GM12878 (cell line): ENCODE measurements at regions not wholly inside any gene's neighbourhood (a gene's known extent, or its start where the extent isn't known, plus 50 kb on each side); places are given as distances from the start of the nearest gene placed in this dataset.
"Not testable (repeated sequence)": the region's sequence is repeated elsewhere in the genome, so short reads cannot be mapped to it uniquely, and the experiment has no call there.

Experiments used
- ATAC-seq: fragments of 200-7000 bp; cut with Tn5 transposase; 3 replicates; pipeline ENCODE4 v1.9.1; 2020; ENCODE audit warnings: mild to moderate bottlenecking, moderate library complexity
- BruUV-seq: library from RNA; stranded (reverse); fragments of 400-500 nt; replicated peaks from 2 replicates; lab custom pipeline; 2021; lab: Mats Ljungman, UMichigan
- CTCF ChIA-PET: fragments of 300-600 bp; sonication (Branson Sonifier 250); formaldehyde crosslinking; extraction: SDS; loops from one replicate; lab custom pipeline; 2021; ENCODE audit warnings: inconsistent platforms; lab: Yijun Ruan, JAX
- POLR2A ChIA-PET: fragments of 350-600 bp; formaldehyde crosslinking; extraction: SDS; loops from one replicate; lab custom pipeline; 2021; ENCODE audit warnings: inconsistent platforms; lab: Charles Lee
- RAD21 ChIA-PET: fragments of 300-600 bp; sonication (Branson Sonifier 250); formaldehyde crosslinking; loops from one replicate; lab custom pipeline; 2023; ENCODE audit warnings: antibody characterized with exemption; ENCODE audit not compliant: unreplicated experiment; lab: Charles Lee
- SMC1A ChIA-PET: fragments of 300-600 bp; sonication (Branson Sonifier 250); formaldehyde crosslinking; loops from one replicate; lab custom pipeline; 2023; ENCODE audit not compliant: unreplicated experiment, uncharacterized antibody; lab: Charles Lee
- DNase-seq: peaks from one replicate; pipeline ENCODE4 v3.0.0-alpha.2; 2011; ENCODE audit warnings: low read depth, low spot score
- FAIRE-seq: peaks from 3 replicates; lab custom pipeline; 2011; peaks lifted over from hg19 to GRCh38; lab: Jason Lieb, UNC
- H2AFZ ChIP-seq: 2 replicates; pipeline ENCODE4 v1.6.0; 2011; ENCODE audit warnings: low read depth, low read length, control low read depth; ENCODE audit not compliant: control insufficient read depth
- H3K27ac ChIP-seq: 2 replicates; pipeline ENCODE4 v1.5.1; 2011; ENCODE audit warnings: control low read depth; ENCODE audit not compliant: control insufficient read depth, insufficient read depth
- H3K27me3 ChIP-seq, 2 experiments: replicated peaks in 1 of 2; 2 replicates each; pipeline versions ENCODE4 v1.6.0 to v1.6.1; 2011; ENCODE audit warnings: low read length in 1 of 2; ENCODE audit not compliant: control insufficient read depth in 2 of 2, insufficient read depth in 2 of 2
- H3K36me3 ChIP-seq, 2 experiments: 2 replicates each; pipeline ENCODE4 v1.5.1; 2011; ENCODE audit warnings: low read length in 1 of 2; ENCODE audit not compliant: control insufficient read depth in 2 of 2, insufficient read depth in 2 of 2
- H3K4me1 ChIP-seq: 2 replicates; pipeline ENCODE4 v1.6.1; 2011; ENCODE audit warnings: mild to moderate bottlenecking, low read length, moderate library complexity, mixed read lengths; ENCODE audit not compliant: control insufficient read depth, insufficient read depth
- H3K4me2 ChIP-seq: 2 replicates; pipeline ENCODE4 v1.6.0; 2011; ENCODE audit warnings: control low read depth; ENCODE audit not compliant: control insufficient read depth, insufficient read depth
- H3K4me3 ChIP-seq: fragments of 200-600 bp; sonication (generic); 2 replicates; pipeline ENCODE4 v1.5.1; 2016
- H3K79me2 ChIP-seq: 2 replicates; pipeline ENCODE4 v1.6.0; 2011; ENCODE audit warnings: low read length; ENCODE audit not compliant: control insufficient read depth, insufficient read depth
- H3K9ac ChIP-seq: 2 replicates; pipeline ENCODE4 v1.8.0; 2011; ENCODE audit warnings: low read length, control low read depth, mixed read lengths; ENCODE audit not compliant: control insufficient read depth, insufficient read depth
- H3K9me3 ChIP-seq: replicated peaks from 3 replicates; pipeline ENCODE4 v1.5.1; 2011; ENCODE audit warnings: mild to moderate bottlenecking, low read length; ENCODE audit not compliant: control insufficient read depth, insufficient read depth
- H4K20me1 ChIP-seq: 2 replicates; pipeline ENCODE4 v1.6.0; 2011; ENCODE audit not compliant: control insufficient read depth, insufficient read depth
- CBFB ChIP-seq: IDR thresholded peaks from 2 replicates; pipeline ENCODE4 v1.6.1; 2016; ENCODE audit warnings: antibody characterized with exemption, low read depth
- CHD4 ChIP-seq: fragments of 200-600 bp; sonication (generic); IDR thresholded peaks from 2 replicates; pipeline ENCODE4 v1.6.1; 2016; ENCODE audit warnings: mild to moderate bottlenecking
- EED ChIP-seq: sonication (generic); IDR thresholded peaks from 2 replicates; pipeline ENCODE4 v1.6.1; 2016; ENCODE audit warnings: antibody characterized with exemption, low read depth
- EZH2 ChIP-seq: IDR thresholded peaks from 2 replicates; pipeline ENCODE4 v1.6.1; 2012; ENCODE audit warnings: low read depth, mild to moderate bottlenecking, control low read depth, inconsistent platforms, low read length, borderline replicate concordance; ENCODE audit not compliant: control insufficient read depth
- FOXM1 ChIP-seq: IDR thresholded peaks from 2 replicates; pipeline ENCODE4 v1.6.1; 2012; ENCODE audit warnings: low read depth, mild to moderate bottlenecking, inconsistent platforms, low read length, moderate library complexity
- NFYB ChIP-seq: IDR thresholded peaks from 2 replicates; pipeline ENCODE4 v1.6.1; 2011; ENCODE audit warnings: low read depth, mild to moderate bottlenecking, low read length, improper control_type of control experiment, moderate library complexity; ENCODE audit not compliant: insufficient read depth
- NR2C2 ChIP-seq: IDR thresholded peaks from 2 replicates; pipeline ENCODE4 v1.6.1; 2011; ENCODE audit warnings: borderline replicate concordance, low read depth; ENCODE audit not compliant: control insufficient read depth, insufficient read length
- RAD51 ChIP-seq: fragments of 450-650 bp; IDR thresholded peaks from 2 replicates; pipeline ENCODE4 v1.6.1; 2016; ENCODE audit warnings: moderate library complexity, mild to moderate bottlenecking, inconsistent platforms
- ZBTB40 ChIP-seq: fragments of 450-650 bp; IDR thresholded peaks from 2 replicates; pipeline ENCODE4 v1.6.1; 2016; ENCODE audit warnings: mild to moderate bottlenecking, moderate library complexity, borderline replicate concordance
- WGBS: methylation state at CpG from one replicate; pipeline ENCODE4 v1.1.6; 2016; ENCODE audit warnings: low lambda C conversion rate; ENCODE audit not compliant: insufficient replicate concordance, insufficient coverage; ENCODE audit errors: missing lambda C conversion rate; 5-methylcytosine and 5-hydroxymethylcytosine counted together
- in situ Hi-C: fragments of 300-500 bp; cut with MboI; formaldehyde crosslinking; loops from 9 replicates; pipeline ENCODE4 v1.14.3; 2018; ENCODE audit warnings: mixed read lengths
- intact Hi-C: fragments of 100-400 bp; cut with micrococcal nuclease; formaldehyde crosslinking; loops from one replicate; pipeline ENCODE4 v1.14.2; 2022; ENCODE audit not compliant: unreplicated experiment
- TF ChIP-seq, protein P1 (sequence below): fragments of 450-650 bp; IDR thresholded peaks from 2 replicates; pipeline ENCODE4 v1.6.1; 2016; ENCODE audit warnings: mild to moderate bottlenecking

GRCh38 chr10:26919156-26919860, 58.5 kb upstream of the ABI1 start:
- BruUV-seq, H3K4me2 ChIP-seq, ATAC-seq, SMC1A ChIA-PET, H3K79me2 ChIP-seq, H3K9ac ChIP-seq, H3K4me3 ChIP-seq, POLR2A ChIA-PET, H3K27me3 ChIP-seq, RAD21 ChIA-PET, H2AFZ ChIP-seq, in situ Hi-C loops, H4K20me1 ChIP-seq, CTCF ChIA-PET, DNase-seq, intact Hi-C loops, H3K27ac ChIP-seq, FAIRE-seq, H3K36me3 ChIP-seq, H3K4me1 ChIP-seq, H3K9me3 ChIP-seq: not testable (repeated sequence)
- 83% methylated on average over 16 of the region's 16 CpGs for WGBS

DNA sequence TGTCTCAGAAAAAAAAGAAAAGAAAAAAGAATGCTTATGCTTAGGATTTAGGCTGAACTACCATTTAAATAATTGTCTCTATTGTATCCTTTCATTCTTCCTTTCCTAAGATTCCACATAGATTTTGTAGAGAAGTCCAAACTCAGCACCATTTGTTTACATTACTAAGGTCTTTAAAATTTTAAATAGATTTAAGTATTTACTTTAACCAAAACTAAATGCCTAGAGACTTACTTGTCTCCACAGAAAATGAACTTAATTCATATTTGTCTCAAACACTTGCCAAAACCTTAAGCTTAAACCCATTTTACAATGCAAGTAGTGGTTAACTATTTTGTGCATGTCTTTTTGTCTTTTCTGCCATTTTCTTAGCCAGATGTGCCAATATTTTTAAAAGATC, 54.1 kb upstream of the ABI1 start:
- H3K27me3 ChIP-seq: no peaks in the 10 kb centered on the region
- ChIA-PET SMC1A (no interaction called here), POLR2A (interaction anchor here (0.7 kb wide), 1 partner anchor 217 kb away, joined by 4 read pairs; no protein-coding TSS in a partner anchor), RAD21 (no interaction called here), CTCF (no interaction called here)
- ATAC-seq (no peak), FAIRE-seq (no peak), DNase-seq (no peak)
- no peaks in the 10 kb centered on the region for H3K79me2 ChIP-seq
- no peak overlapping the region for H3K9ac ChIP-seq
- no peak overlapping the region for H3K4me3 ChIP-seq
- H3K36me3 ChIP-seq: no peaks in the 10 kb centered on the region
- BruUV-seq: no TSS peak
- H4K20me1 ChIP-seq: no peaks in the 10 kb centered on the region
- no peak for TF ChIP-seq RAD51
- no peak for TF ChIP-seq FOXM1
- no peak for TF ChIP-seq NFYB
- no peak for TF ChIP-seq ZBTB40
- TF ChIP-seq, protein P1, sequence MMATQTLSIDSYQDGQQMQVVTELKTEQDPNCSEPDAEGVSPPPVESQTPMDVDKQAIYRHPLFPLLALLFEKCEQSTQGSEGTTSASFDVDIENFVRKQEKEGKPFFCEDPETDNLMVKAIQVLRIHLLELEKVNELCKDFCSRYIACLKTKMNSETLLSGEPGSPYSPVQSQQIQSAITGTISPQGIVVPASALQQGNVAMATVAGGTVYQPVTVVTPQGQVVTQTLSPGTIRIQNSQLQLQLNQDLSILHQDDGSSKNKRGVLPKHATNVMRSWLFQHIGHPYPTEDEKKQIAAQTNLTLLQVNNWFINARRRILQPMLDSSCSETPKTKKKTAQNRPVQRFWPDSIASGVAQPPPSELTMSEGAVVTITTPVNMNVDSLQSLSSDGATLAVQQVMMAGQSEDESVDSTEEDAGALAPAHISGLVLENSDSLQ: no peak
- TF ChIP-seq EED: no peak
- TF ChIP-seq EZH2: no peak
- TF ChIP-seq CBFB: no peak
- TF ChIP-seq NR2C2: no peak
- no peak for TF ChIP-seq CHD4
- H2AFZ ChIP-seq: no peak overlapping the region
- H3K4me1 ChIP-seq: no peaks in the 10 kb centered on the region
- H3K27ac ChIP-seq: no peak overlapping the region
- intact Hi-C loops (no loop called here), in situ Hi-C loops (no loop called here)
- H3K4me2 ChIP-seq: no peak overlapping the region
- H3K9me3 ChIP-seq: no peaks in the 10 kb centered on the region
